ENCODE measurements at regions not wholly inside any gene's neighbourhood (a gene's known extent, or its start where the extent isn't known, plus 50 kb on each side); places are given as distances from the start of the nearest gene placed in this dataset.

GRCh38 chr6:113031591-113032238 lies 684.6 kb downstream of the RFPL4B start:
- Histone ChIP-seq H3K9me3 (replicated peaks; ENCODE audit: insufficient read depth, low read length) (no peaks in the 10 kb centered on the region), H3K4me3 (ENCODE audit: low read length) (no peak overlapping the region), H3K9me2 (replicated peaks; ENCODE audit: insufficient read depth, low read length) (no peaks in the 10 kb centered on the region), H3K79me2 (ENCODE audit: low read length) (no peaks in the 10 kb centered on the region), H3K4me1 (ENCODE audit: low read length) (no peaks in the 10 kb centered on the region), H2AFZ (ENCODE audit: low read length) (no peak overlapping the region), H3K36me3 (replicated peaks; ENCODE audit: insufficient read depth, low read length) (no peaks in the 10 kb centered on the region), H3F3A (ENCODE audit: insufficient read depth, low read length) (no peaks in the 10 kb centered on the region), H3K27me3 (replicated peaks; ENCODE audit: insufficient read depth, low read length) (no peaks in the 10 kb centered on the region), H3K4me2 (ENCODE audit: low read depth, low read length) (no peak overlapping the region), H4K20me1 (ENCODE audit: insufficient read depth, low read length) (no peaks in the 10 kb centered on the region), H3K27ac (ENCODE audit: low read length) (no peak overlapping the region), H3K9ac (ENCODE audit: low read length) (no peak overlapping the region)
- TF ChIP-seq EZH2phosphoT487 (IDR thresholded peaks at IDR 0.05; ENCODE audit: low read length) (no peak), EZH2 (optimal IDR thresholded peaks at IDR 0.05; ENCODE audit: low read depth, low read length) (no peak), CTCF (IDR thresholded peaks at IDR 0.05; ENCODE audit: low read length) (no peak)
- DNase-seq = no peak

DNA sequence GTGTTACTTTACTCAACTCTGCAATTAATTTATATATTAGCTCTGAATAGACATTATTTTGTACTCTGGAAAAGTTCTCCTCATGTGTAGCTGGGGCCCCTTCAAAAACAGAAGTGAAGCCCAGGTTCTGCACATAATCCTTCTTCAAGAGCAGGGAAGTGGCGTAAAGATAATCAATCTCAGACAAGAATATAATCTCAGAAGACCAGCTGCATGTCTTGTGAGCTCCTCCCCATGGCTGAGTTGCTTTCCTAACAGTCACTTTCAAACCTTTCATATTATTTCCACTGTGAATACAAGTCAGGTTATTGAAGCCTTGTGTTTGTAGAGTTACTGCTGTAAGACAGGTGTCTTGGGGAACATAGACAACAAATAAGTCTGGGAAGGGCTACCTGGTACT lies 691.9 kb downstream of the RFPL4B start:
- H3K9me2 ChIP-seq (replicated peaks; ENCODE audit: insufficient read depth, low read length) = no peaks in the 10 kb centered on the region
- H3K36me3 ChIP-seq (replicated peaks; ENCODE audit: insufficient read depth, low read length) = no peaks in the 10 kb centered on the region
- H3K27me3 ChIP-seq (replicated peaks; ENCODE audit: insufficient read depth, low read length) = no peaks in the 10 kb centered on the region
- no peak overlapping the region for H3K4me3 ChIP-seq (ENCODE audit: low read length)
- H3K79me2 ChIP-seq (ENCODE audit: low read length) = no peaks in the 10 kb centered on the region
- no peaks in the 10 kb centered on the region for H3F3A ChIP-seq (ENCODE audit: insufficient read depth, low read length)
- no peak for DNase-seq
- H3K9me3 ChIP-seq (replicated peaks; ENCODE audit: insufficient read depth, low read length) = no peaks in the 10 kb centered on the region
- H3K9ac ChIP-seq (ENCODE audit: low read length) = no peak overlapping the region
- no peaks in the 10 kb centered on the region for H4K20me1 ChIP-seq (ENCODE audit: insufficient read depth, low read length)
- no peak overlapping the region for H2AFZ ChIP-seq (ENCODE audit: low read length)
- TF ChIP-seq EZH2 (optimal IDR thresholded peaks at IDR 0.05; ENCODE audit: low read depth, low read length) (no peak), CTCF (IDR thresholded peaks at IDR 0.05; ENCODE audit: low read length) (no peak), EZH2phosphoT487 (IDR thresholded peaks at IDR 0.05; ENCODE audit: low read length) (no peak)
- H3K4me1 ChIP-seq (ENCODE audit: low read length) = no peaks in the 10 kb centered on the region
- no peak overlapping the region for H3K4me2 ChIP-seq (ENCODE audit: low read depth, low read length)
- no peak overlapping the region for H3K27ac ChIP-seq (ENCODE audit: low read length)

DNA sequence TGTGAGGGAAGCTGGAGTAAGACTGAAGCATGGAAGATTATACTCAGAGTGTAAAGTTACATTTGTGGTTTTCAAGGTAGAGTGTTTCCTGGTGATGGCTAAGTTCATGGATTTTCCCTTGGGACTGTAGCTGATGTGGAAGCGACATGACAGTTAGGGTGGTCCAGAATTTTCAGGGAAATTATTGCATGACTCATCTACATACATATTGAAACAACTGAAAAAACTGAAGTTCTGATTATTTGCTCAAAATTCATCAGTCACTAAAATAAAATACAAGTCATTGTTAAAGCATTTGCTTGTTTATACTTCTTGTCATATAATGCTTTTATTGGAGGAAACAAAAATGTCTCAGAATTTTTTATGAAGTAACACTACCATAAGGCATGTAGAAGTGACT lies 700.0 kb downstream of the RFPL4B start:
- Histone ChIP-seq H3K79me2 (ENCODE audit: low read length) (no peaks in the 10 kb centered on the region), H4K20me1 (ENCODE audit: insufficient read depth, low read length) (no peaks in the 10 kb centered on the region), H3K36me3 (replicated peaks; ENCODE audit: insufficient read depth, low read length) (no peaks in the 10 kb centered on the region), H3K9me2 (replicated peaks; ENCODE audit: insufficient read depth, low read length) (no peaks in the 10 kb centered on the region), H3K4me2 (ENCODE audit: low read depth, low read length) (no peak overlapping the region), H3K4me3 (ENCODE audit: low read length) (no peak overlapping the region), H3K9me3 (replicated peaks; ENCODE audit: insufficient read depth, low read length) (no peaks in the 10 kb centered on the region), H3K9ac (ENCODE audit: low read length) (no peak overlapping the region), H2AFZ (ENCODE audit: low read length) (no peak overlapping the region), H3K27me3 (replicated peaks; ENCODE audit: insufficient read depth, low read length) (no peaks in the 10 kb centered on the region), H3F3A (ENCODE audit: insufficient read depth, low read length) (no peaks in the 10 kb centered on the region), H3K4me1 (ENCODE audit: low read length) (no peaks in the 10 kb centered on the region), H3K27ac (ENCODE audit: low read length) (no peak overlapping the region)
- no peak for DNase-seq
- TF ChIP-seq EZH2phosphoT487 (IDR thresholded peaks at IDR 0.05; ENCODE audit: low read length) (no peak), EZH2 (optimal IDR thresholded peaks at IDR 0.05; ENCODE audit: low read depth, low read length) (no peak), CTCF (IDR thresholded peaks at IDR 0.05; ENCODE audit: low read length) (no peak)

All from MM.1S (cell line).